ENCODE measurements at regions not wholly inside any gene's neighbourhood (a gene's known extent, or its start where the extent isn't known, plus 50 kb on each side); places are given as distances from the start of the nearest gene placed in this dataset.
"Not testable (repeated sequence)": the region's sequence is repeated elsewhere in the genome, so short reads cannot be mapped to it uniquely, and the experiment has no call there.

GRCh38 chr2:179332903-179333302 is 68.3 kb upstream of the SESTD1 start:
- DNase-seq (ENCODE audit: low read depth in 2 of 3, low spot score in 2 of 3), result no peak

- no peak for DNase-seq (ENCODE audit: low read depth in 2 of 3, low spot score in 2 of 3)
Measured at GRCh38 chr2:179331061-179331460, 66.4 kb upstream of the SESTD1 start.

- DNase-seq (ENCODE audit: low read depth in 2 of 3, low spot score in 2 of 3), result no peak
Measured at GRCh38 chr2:179322289-179322688, 57.7 kb upstream of the SESTD1 start.

DNA sequence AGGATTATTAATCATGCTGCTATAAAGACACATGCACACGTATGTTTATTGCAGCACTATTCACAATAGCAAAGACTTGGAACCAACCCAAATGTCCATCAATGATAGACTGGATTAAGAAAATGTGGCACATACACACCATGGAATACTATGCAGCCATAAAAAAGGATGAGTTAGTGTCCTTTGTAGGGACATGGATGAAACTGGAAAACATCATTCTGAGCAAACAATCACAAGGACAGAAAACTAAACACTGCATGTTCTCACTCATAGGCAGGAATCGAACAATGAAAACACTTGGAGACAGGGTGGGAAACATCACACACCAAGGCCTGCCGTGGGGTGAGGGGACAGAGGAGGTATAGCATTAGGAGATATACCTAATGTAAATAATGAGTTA is 56.4 kb upstream of the SESTD1 start:
- DNase-seq (ENCODE audit: low read depth in 2 of 3, low spot score in 2 of 3), result not testable (repeated sequence)

DNA sequence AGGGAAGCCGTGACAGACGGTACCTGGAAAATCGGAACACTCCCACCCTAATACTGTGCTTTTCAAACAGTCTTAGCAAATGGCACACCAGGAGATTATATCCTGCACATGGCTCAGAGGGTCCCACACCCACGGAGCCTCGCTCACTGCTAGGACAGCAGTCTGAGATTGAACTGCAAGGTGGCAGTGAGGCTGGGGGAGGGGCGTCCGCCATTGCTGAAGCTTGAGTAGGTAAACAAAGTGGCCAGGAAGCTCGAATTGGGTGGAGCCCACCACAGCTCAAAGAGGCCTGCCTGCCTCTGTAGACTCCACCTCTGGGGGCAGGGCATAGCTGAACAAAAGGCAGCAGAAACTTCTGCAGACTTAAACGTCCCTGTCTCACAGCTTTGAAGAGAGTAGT is 50.1 kb upstream of the SESTD1 start:
- DNase-seq (ENCODE audit: low read depth in 2 of 3, low spot score in 2 of 3), result not testable (repeated sequence)
